Mammary epithelial cell (primary cell): ENCODE measurements at regions not wholly inside any gene's neighbourhood (a gene's known extent, or its start where the extent isn't known, plus 50 kb on each side); places are given as distances from the start of the nearest gene placed in this dataset.

Experiments used
- CTCF ChIP-seq, 2 donors: IDR thresholded peaks in 1 of 2; conservative IDR thresholded peaks in 1 of 2; 2 replicates each; pipeline ENCODE4 v1.5.1; 2011 to 2012; ENCODE audit warnings: inconsistent platforms in 2 of 2, low read length in 2 of 2, mild to moderate bottlenecking in 2 of 2, control low read depth in 1 of 2, low read depth in 1 of 2; ENCODE audit not compliant: insufficient read depth in 1 of 2; ENCODE audit errors: extremely low read depth in 1 of 2
- EZH2 ChIP-seq: IDR thresholded peaks from 2 replicates; pipeline ENCODE4 v1.6.1; 2012; ENCODE audit warnings: low read length, inconsistent platforms, borderline replicate concordance

- TF ChIP-seq CTCF (conservative IDR thresholded peaks at IDR 0.05 in 1 of 2, IDR thresholded peaks at IDR 0.05 in 1 of 2; ENCODE audit: extremely low read depth in 1 of 2, insufficient read depth in 1 of 2, low read depth in 1 of 2, low read length in 2 of 2) (no peak), EZH2 (no peak)
These were observed 53.1 kb upstream of the SPRY1 start for GRCh38 chr4:123343400-123344041.
